GM12872 (cell line): ENCODE measurements at regions not wholly inside any gene's neighbourhood (a gene's known extent, or its start where the extent isn't known, plus 50 kb on each side); places are given as distances from the start of the nearest gene placed in this dataset.

Source experiments
- CTCF ChIP-seq: IDR thresholded peaks from 3 replicates; pipeline ENCODE4 v1.5.1; 2011; ENCODE audit warnings: low read depth, mild to moderate bottlenecking, low read length, moderate library complexity; ENCODE audit not compliant: insufficient read depth

- no peak for TF ChIP-seq CTCF
These were observed 104.7 kb upstream of the KLF14 start for GRCh38 chr7:130838738-130839137.

GRCh38 chr7:130840599-130840998 lies 106.6 kb upstream of the KLF14 start:
- no peak for TF ChIP-seq CTCF

GRCh38 chr7:130841416-130841815 lies 107.4 kb upstream of the KLF14 start:
- no peak for TF ChIP-seq CTCF

- TF ChIP-seq CTCF = no peak
These were observed 109.7 kb upstream of the KLF14 start for GRCh38 chr7:130843703-130844102.

GRCh38 chr7:130844811-130845580 lies 111.0 kb upstream of the KLF14 start:
- no peak for TF ChIP-seq CTCF

GRCh38 chr7:130845581-130846085 lies 111.6 kb upstream of the KLF14 start:
- TF ChIP-seq CTCF = no peak

- TF ChIP-seq CTCF = no peak
These were observed 115.6 kb upstream of the KLF14 start for GRCh38 chr7:130849604-130850003.
